Thyroid gland (tissue), 4 donors: ENCODE measurements at regions not wholly inside any gene's neighbourhood (a gene's known extent, or its start where the extent isn't known, plus 50 kb on each side); places are given as distances from the start of the nearest gene placed in this dataset.

Experiments
- POLR2A ChIP-seq, 2 donors: fragments of 450-650 bp; IDR thresholded peaks; one replicate each; pipeline ENCODE4 v1.6.1; 2017; ENCODE audit warnings: antibody characterized with exemption in 2 of 2, mild to moderate bottlenecking in 2 of 2, moderate library complexity in 1 of 2
- TF ChIP-seq, protein P1 (sequence below), 6 experiments: fragments of 200-600 bp in 3 of 6; fragments of 450-650 bp in 3 of 6; sonication (generic) in 3 of 6; IDR thresholded peaks; one replicate each; pipeline ENCODE4 v1.5.1; 2016 to 2019; ENCODE audit warnings: antibody characterized with exemption in 6 of 6, mild to moderate bottlenecking in 2 of 6, inconsistent platforms in 1 of 6, moderate library complexity in 1 of 6

DNA sequence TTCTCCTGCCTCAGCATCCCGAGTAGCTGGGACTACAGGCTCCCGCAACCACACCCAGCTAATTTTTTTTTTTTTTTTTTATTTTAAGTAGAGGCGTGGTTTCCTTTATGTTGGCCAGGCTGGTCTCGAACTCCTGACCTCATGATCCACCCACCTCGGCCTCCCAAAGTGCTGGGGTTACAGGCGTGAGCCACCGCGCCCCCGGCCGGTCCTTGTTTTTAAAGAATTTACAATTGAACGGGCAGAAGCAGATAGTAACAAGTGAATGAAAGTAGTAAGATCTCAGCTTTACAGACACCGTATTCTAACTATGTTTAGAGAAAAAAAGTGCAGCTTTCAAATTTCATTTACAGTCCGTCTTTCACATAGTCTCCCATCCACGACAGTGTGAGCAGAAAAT lies 112.5 kb upstream of the VWC2 start:
- TF ChIP-seq, protein P1, sequence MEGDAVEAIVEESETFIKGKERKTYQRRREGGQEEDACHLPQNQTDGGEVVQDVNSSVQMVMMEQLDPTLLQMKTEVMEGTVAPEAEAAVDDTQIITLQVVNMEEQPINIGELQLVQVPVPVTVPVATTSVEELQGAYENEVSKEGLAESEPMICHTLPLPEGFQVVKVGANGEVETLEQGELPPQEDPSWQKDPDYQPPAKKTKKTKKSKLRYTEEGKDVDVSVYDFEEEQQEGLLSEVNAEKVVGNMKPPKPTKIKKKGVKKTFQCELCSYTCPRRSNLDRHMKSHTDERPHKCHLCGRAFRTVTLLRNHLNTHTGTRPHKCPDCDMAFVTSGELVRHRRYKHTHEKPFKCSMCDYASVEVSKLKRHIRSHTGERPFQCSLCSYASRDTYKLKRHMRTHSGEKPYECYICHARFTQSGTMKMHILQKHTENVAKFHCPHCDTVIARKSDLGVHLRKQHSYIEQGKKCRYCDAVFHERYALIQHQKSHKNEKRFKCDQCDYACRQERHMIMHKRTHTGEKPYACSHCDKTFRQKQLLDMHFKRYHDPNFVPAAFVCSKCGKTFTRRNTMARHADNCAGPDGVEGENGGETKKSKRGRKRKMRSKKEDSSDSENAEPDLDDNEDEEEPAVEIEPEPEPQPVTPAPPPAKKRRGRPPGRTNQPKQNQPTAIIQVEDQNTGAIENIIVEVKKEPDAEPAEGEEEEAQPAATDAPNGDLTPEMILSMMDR (IDR thresholded peaks at IDR 0.05), result no peak
- TF ChIP-seq POLR2A (IDR thresholded peaks at IDR 0.05), result no peak
